Upper lobe of right lung (tissue), 1 donor: ENCODE measurements at regions not wholly inside any gene's neighbourhood (a gene's known extent, or its start where the extent isn't known, plus 50 kb on each side); places are given as distances from the start of the nearest gene placed in this dataset.

ENCODE experiments used
- ATAC-seq: fragments of 200-7000 bp; cut with Tn5 transposase; one replicate; pipeline ENCODE4 v1.9.1; 2020; ENCODE audit warnings: mild to moderate bottlenecking, moderate library complexity
- DNase-seq: peaks from one replicate; pipeline ENCODE4 v3.0.0-alpha.2; 2020
- H3K27ac ChIP-seq: fragments of 200-600 bp; one replicate; pipeline ENCODE4 v1.8.0; 2022
- H3K27me3 ChIP-seq: fragments of 200-600 bp; one replicate; pipeline ENCODE4 v1.8.0; 2022; ENCODE audit warnings: mild to moderate bottlenecking
- H3K36me3 ChIP-seq: fragments of 200-600 bp; one replicate; pipeline ENCODE4 v1.8.0; 2022
- H3K4me1 ChIP-seq: fragments of 200-600 bp; one replicate; pipeline ENCODE4 v1.8.0; 2022
- H3K4me3 ChIP-seq: fragments of 200-600 bp; one replicate; pipeline ENCODE4 v1.8.0; 2022; ENCODE audit warnings: mild to moderate bottlenecking
- H3K9me3 ChIP-seq: fragments of 200-600 bp; one replicate; pipeline ENCODE4 v1.8.0; 2022
- intact Hi-C: fragments of 100-400 bp; cut with DNase I; formaldehyde crosslinking; loops from one replicate; pipeline ENCODE4 v1.11.0; 2022
- TF ChIP-seq, protein P1 (sequence below): fragments of 200-600 bp; IDR thresholded peaks from one replicate; pipeline ENCODE4 v1.8.0; 2022; ENCODE audit warnings: antibody characterized with exemption
- donor health status: DM: no; HTN: yes; CAD: no; lungs with severe emphysema.

DNA sequence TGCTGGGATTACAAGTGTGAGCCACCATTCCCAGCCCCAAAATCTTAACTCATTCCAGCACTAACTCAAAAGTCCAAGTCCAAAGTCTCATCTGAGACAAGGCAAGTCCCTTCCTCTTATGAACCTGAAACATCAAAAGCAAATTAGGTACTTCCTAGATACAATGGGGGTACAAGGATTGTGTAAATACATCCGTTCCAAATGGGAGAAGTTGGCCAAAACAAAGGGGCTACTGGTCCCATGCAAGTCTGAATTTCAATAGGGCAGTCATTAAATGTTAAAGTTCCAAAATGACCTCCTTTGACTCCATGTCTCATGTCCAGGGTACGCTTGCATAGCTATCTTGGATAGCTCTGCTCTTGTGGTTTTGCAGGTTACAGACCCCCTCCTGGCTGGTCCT is 94.7 kb upstream of the PPM1H start:
- Histone ChIP-seq H3K27me3 (no peaks in the 10 kb centered on the region), H3K4me3 (no peak overlapping the region), H3K9me3 (no peaks in the 10 kb centered on the region), H3K4me1 (no peaks in the 10 kb centered on the region), H3K36me3 (no peaks in the 10 kb centered on the region), H3K27ac (no peak overlapping the region)
- ATAC-seq (no peak), DNase-seq (no peak)
- TF ChIP-seq, protein P1, sequence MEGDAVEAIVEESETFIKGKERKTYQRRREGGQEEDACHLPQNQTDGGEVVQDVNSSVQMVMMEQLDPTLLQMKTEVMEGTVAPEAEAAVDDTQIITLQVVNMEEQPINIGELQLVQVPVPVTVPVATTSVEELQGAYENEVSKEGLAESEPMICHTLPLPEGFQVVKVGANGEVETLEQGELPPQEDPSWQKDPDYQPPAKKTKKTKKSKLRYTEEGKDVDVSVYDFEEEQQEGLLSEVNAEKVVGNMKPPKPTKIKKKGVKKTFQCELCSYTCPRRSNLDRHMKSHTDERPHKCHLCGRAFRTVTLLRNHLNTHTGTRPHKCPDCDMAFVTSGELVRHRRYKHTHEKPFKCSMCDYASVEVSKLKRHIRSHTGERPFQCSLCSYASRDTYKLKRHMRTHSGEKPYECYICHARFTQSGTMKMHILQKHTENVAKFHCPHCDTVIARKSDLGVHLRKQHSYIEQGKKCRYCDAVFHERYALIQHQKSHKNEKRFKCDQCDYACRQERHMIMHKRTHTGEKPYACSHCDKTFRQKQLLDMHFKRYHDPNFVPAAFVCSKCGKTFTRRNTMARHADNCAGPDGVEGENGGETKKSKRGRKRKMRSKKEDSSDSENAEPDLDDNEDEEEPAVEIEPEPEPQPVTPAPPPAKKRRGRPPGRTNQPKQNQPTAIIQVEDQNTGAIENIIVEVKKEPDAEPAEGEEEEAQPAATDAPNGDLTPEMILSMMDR, result no peak
- intact Hi-C loops, result no loop called here

DNA sequence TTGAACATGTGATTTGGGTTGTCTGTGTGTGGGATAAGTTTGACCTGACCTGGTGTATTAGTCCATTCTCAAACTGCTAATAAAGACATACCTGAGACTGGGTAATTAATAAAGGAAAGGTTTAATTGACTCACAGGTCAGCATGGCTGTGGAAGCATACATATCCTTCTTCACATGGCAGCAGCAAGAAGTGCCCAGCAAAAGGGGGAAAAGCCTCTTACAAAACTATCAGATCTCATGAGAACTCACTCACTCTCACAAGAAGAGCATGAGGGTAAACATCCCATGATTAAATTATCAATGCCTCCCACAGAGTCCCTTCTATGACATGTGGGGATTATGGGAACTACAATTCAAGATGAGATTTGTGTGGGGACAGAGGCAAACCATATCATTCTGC is 94.0 kb upstream of the PPM1H start:
- no peaks in the 10 kb centered on the region for H3K36me3 ChIP-seq
- no peaks in the 10 kb centered on the region for H3K4me1 ChIP-seq
- no peaks in the 10 kb centered on the region for H3K27me3 ChIP-seq
- no peaks in the 10 kb centered on the region for H3K9me3 ChIP-seq
- H3K4me3 ChIP-seq, result no peak overlapping the region
- DNase-seq, result no peak
- H3K27ac ChIP-seq, result no peak overlapping the region
- intact Hi-C loops, result no loop called here
- ATAC-seq, result no peak
- TF ChIP-seq, protein P1, result no peak

DNA sequence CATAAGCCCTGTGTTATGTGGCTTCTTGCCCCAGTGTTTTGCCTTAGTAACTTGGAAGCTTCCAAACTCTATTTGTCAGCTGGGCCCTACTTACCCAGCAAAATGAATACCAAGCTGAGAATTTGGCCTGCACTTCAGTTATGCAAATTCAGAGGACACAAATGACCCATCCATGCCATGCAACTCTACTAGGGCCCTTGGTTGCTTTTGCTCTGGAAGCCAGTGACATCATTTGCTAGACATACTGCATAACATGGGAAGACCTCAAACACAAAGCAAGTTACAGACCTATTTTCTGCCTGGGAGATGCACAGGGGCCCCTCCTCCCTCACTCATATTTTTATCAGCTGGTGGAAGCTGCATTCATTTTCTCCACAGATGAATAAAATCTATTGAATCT is 90.2 kb upstream of the PPM1H start:
- TF ChIP-seq, protein P1, result no peak
- Histone ChIP-seq H3K36me3 (no peaks in the 10 kb centered on the region), H3K9me3 (no peaks in the 10 kb centered on the region), H3K4me1 (no peaks in the 10 kb centered on the region), H3K4me3 (no peak overlapping the region), H3K27ac (no peak overlapping the region), H3K27me3 (no peaks in the 10 kb centered on the region)
- DNase-seq, result no peak
- intact Hi-C loops, result no loop called here
- no peak for ATAC-seq

DNA sequence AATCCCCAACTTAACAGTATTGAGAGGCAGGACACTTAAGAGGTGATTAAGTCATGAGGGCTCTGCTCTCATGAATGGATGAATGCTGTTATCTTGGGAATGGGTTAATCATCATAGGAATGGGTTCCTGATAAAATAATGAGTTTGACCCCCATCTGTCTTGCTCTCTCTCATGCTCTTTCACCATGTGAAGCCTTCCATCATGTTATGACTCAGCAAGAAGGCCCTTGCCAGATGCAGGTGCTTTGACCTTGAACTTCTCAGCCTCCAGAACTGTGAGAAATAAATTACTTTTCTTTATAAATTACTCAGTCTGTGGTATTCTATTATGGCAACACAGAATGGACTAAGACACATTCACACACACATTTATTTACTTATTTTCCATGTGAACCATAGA is 89.0 kb upstream of the PPM1H start:
- TF ChIP-seq, protein P1, result no peak
- intact Hi-C loops, result no loop called here
- no peak for DNase-seq
- no peaks in the 10 kb centered on the region for H3K36me3 ChIP-seq
- no peak overlapping the region for H3K27ac ChIP-seq
- H3K9me3 ChIP-seq, result no peaks in the 10 kb centered on the region
- H3K4me3 ChIP-seq, result no peak overlapping the region
- no peaks in the 10 kb centered on the region for H3K27me3 ChIP-seq
- ATAC-seq, result no peak
- H3K4me1 ChIP-seq, result no peaks in the 10 kb centered on the region

DNA sequence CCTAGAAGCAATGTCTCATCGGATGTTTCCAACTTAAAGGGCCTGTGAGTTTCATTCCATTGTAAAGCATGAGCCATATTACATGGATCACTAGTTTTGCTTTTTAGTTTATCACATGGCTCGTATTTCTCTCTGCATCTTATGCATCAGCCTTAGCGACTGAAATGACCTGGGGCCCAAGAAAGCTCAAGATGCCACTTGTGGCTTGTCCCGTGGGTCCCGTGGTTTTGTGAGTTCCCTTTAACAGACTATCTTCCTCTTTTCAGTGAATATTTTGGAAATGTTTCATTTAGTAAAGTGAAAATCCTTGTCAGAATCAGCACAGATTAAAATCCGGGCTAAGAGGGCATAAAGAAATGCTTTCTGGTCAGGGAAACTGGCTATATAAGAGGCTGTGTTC is 86.2 kb upstream of the PPM1H start:
- H3K36me3 ChIP-seq, result no peaks in the 10 kb centered on the region
- no peak overlapping the region for H3K4me3 ChIP-seq
- DNase-seq (no peak), ATAC-seq (no peak)
- no peaks in the 10 kb centered on the region for H3K4me1 ChIP-seq
- H3K27me3 ChIP-seq, result no peaks in the 10 kb centered on the region
- intact Hi-C loops, result no loop called here
- no peak overlapping the region for H3K27ac ChIP-seq
- TF ChIP-seq, protein P1, result no peak
- H3K9me3 ChIP-seq, result no peaks in the 10 kb centered on the region

DNA sequence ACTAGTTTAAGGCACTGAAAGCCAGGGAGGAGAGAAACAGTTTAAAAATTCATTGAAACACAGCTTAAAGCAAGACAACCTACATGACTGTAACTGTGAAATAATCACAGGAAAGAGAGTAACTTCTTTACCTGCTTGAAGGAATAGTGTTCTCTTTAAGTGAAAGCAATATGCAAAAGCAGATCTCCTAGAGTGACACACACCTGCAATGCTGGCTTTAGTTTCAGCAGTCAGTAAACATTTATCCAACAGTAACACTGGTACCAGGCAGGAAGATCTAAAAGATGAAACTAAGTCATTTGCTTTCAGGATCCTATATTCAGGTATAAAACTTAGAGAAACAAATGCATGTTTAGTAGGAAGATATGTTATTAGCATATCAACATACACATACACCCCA is 85.3 kb upstream of the PPM1H start:
- Histone ChIP-seq H3K27me3 (no peaks in the 10 kb centered on the region), H3K27ac (no peak overlapping the region), H3K36me3 (no peaks in the 10 kb centered on the region), H3K9me3 (no peaks in the 10 kb centered on the region), H3K4me3 (no peak overlapping the region), H3K4me1 (no peaks in the 10 kb centered on the region)
- intact Hi-C loops, result no loop called here
- no peak for DNase-seq
- no peak for ATAC-seq
- TF ChIP-seq, protein P1, result no peak
